ENCODE measurements at regions not wholly inside any gene's neighbourhood (a gene's known extent, or its start where the extent isn't known, plus 50 kb on each side); places are given as distances from the start of the nearest gene placed in this dataset.

GRCh38 chr7:96479015-96479645 lies 157.2 kb upstream of the SLC25A13 start:
- intact Hi-C loops (cut with micrococcal nuclease): no loop called here
- no TSS peak for BruUV-seq (replicated peaks)
- CTCF ChIA-PET: no interaction called here

More at GRCh38 chr7:96479015-96479645, 157.2 kb upstream of the SLC25A13 start:
- Histone ChIP-seq H4K20me1 (ENCODE audit: insufficient read depth) (no peaks in the 10 kb centered on the region), H3K4me3 (replicated peaks in 1 of 2; ENCODE audit: low read depth in 1 of 2, low read length in 2 of 2) (no peak overlapping the region), H3K27me3 (ENCODE audit: insufficient read depth, low read length) (peaks cover 52% of the 10 kb centered on the region), H3K9ac (ENCODE audit: low read length) (no peak overlapping the region), H3K36me3 (ENCODE audit: control insufficient read depth in 1 of 2, insufficient read depth in 2 of 2, low read length in 2 of 2) (no peaks in the 10 kb centered on the region), H3K27ac (ENCODE audit: low read depth, low read length) (no peak overlapping the region), H3K4me2 (ENCODE audit: low read length) (no peak overlapping the region), H3K9me3 (ENCODE audit: control insufficient read depth in 1 of 2, insufficient read depth in 1 of 2, low read depth in 1 of 2, low read length in 2 of 2) (no peaks in the 10 kb centered on the region), H3K79me2 (ENCODE audit: insufficient read depth, low read length) (no peaks in the 10 kb centered on the region), H3K4me1 (ENCODE audit: control insufficient read depth in 1 of 2, insufficient read depth in 2 of 2, low read length in 2 of 2) (no peaks in the 10 kb centered on the region), H2AFZ (ENCODE audit: low read depth, low read length, poor library complexity, severe bottlenecking) (no peak overlapping the region), H3K9me2 (ENCODE audit: insufficient read depth) (no peaks in the 10 kb centered on the region)
- RAD21 ChIA-PET (ENCODE audit: low non-redundant PET in 1 of 2, low total read pairs in 2 of 2, uncharacterized antibody in 2 of 2, unreplicated experiment in 2 of 2): no interaction called here
- POLR2A ChIA-PET: no interaction called here
- ATAC-seq (no peak), DNase-seq (ENCODE audit: low read depth, low spot score) (no peak)
- TF ChIP-seq RAD21 (IDR thresholded peaks at IDR 0.05; ENCODE audit: low read depth) (no peak), FOSL1 (IDR thresholded peaks at IDR 0.05; ENCODE audit: low read depth) (no peak), ATF3 (IDR thresholded peaks at IDR 0.05) (no peak), MAX (IDR thresholded peaks at IDR 0.05) (no peak), CBX3 (IDR thresholded peaks at IDR 0.05; ENCODE audit: low read depth) (no peak), ZFX (IDR thresholded peaks at IDR 0.05) (no peak), POLR2A (IDR thresholded peaks at IDR 0.05; ENCODE audit: borderline replicate concordance, extremely low read depth, insufficient read depth, insufficient read length) (no peak)
- TF ChIP-seq, protein P1, sequence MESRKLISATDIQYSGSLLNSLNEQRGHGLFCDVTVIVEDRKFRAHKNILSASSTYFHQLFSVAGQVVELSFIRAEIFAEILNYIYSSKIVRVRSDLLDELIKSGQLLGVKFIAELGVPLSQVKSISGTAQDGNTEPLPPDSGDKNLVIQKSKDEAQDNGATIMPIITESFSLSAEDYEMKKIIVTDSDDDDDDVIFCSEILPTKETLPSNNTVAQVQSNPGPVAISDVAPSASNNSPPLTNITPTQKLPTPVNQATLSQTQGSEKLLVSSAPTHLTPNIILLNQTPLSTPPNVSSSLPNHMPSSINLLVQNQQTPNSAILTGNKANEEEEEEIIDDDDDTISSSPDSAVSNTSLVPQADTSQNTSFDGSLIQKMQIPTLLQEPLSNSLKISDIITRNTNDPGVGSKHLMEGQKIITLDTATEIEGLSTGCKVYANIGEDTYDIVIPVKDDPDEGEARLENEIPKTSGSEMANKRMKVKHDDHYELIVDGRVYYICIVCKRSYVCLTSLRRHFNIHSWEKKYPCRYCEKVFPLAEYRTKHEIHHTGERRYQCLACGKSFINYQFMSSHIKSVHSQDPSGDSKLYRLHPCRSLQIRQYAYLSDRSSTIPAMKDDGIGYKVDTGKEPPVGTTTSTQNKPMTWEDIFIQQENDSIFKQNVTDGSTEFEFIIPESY (IDR thresholded peaks at IDR 0.05; ENCODE audit: extremely low read depth, insufficient replicate concordance, low read length): no peak

Measured in HCT116 (cell line).